Limb (tissue), 2 donors: ENCODE measurements at regions not wholly inside any gene's neighbourhood (a gene's known extent, or its start where the extent isn't known, plus 50 kb on each side); places are given as distances from the start of the nearest gene placed in this dataset.
"Not testable (repeated sequence)": the region's sequence is repeated elsewhere in the genome, so short reads cannot be mapped to it uniquely, and the experiment has no call there.

Experiments used
- DNase-seq, 2 donors: peaks; one replicate each; pipeline ENCODE4 v3.0.0-alpha.2; 2016; ENCODE audit errors: extremely low spot score in 2 of 2

DNA sequence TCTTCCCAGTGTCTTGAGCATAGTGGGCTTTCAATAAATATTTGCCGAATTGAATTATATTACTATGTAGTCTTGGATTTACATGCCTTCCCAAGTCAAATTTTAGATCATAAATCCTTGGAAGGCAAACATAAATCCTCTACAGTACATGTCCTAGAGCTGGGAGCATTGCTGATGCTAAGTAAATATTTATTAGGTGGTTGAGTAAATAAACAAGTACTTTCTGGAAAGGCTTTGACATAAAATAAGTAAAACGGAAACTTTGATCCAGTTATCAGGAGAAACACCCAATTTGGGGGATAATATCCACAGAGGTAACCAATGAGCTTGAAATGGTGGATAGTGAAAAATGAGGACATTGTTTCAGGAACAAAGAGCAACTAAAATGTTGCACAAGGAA, 162.8 kb upstream of the SVIL start:
- no peak for DNase-seq

- no peak for DNase-seq
These were observed 161.1 kb upstream of the SVIL start for GRCh38 chr10:29795850-29796249.

DNA sequence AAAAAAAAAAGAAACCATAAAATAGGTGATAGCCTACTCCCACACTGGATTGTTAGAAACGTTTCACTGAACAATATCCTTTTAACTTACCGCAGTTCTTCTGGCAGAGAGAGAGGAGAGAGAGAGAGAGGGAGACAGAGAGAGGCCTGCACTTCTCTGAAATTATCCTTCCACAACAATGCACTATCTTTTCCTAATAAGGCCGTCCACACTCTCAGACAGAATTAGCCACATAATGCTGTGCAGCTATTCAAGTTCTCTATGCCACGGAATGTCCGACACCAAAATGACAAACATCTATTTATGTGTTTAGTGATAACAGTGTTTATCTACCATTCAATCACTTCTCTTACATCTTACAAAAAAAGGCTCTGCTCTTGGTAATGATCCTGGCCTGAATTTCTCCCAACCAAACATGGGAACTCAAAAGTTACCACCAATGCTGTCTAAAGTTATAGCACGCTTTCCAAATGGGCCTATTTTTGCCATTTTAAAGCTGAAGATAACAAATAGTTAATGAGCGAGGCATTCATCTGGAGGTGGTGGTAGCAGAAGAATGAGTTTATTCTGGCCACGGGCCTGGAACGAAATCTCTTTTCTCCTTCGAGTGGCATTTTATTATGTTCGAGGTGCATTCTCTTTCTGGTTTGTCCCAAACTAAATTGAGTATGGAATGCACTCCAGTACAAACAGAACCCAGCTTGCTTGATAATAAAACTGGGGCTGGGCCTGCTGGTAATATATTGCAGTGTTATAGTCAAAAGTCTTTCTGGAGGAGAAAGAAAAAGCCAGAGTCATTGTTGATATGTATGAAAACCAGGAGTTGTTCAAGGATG, 160.2 kb upstream of the SVIL start:
- DNase-seq: no peak

GRCh38 chr10:29791773-29792172, 157.0 kb upstream of the SVIL start:
- no peak for DNase-seq

- no peak for DNase-seq
These were observed 155.4 kb upstream of the SVIL start for GRCh38 chr10:29790207-29790606.

DNA sequence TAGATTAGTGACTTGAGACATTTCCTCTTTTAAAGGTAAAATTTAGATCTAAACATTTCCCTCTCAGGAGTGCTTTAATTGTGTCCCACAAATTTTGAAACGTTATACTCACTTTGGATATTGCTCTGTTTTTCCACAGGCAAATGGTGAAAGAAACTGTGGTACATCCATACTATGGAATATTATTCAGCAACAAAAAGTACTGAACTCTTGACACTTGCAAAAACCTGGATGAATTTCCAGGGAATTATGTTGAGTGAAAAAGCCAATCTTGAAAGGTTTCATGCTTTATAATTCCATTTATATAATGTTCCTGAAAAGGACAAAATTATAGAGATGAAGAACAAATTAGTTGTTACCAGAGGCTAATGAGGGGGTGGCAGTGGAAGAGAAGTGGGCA, 153.3 kb upstream of the SVIL start:
- DNase-seq: no peak

GRCh38 chr10:29785701-29786100, 150.9 kb upstream of the SVIL start:
- DNase-seq: no peak

DNA sequence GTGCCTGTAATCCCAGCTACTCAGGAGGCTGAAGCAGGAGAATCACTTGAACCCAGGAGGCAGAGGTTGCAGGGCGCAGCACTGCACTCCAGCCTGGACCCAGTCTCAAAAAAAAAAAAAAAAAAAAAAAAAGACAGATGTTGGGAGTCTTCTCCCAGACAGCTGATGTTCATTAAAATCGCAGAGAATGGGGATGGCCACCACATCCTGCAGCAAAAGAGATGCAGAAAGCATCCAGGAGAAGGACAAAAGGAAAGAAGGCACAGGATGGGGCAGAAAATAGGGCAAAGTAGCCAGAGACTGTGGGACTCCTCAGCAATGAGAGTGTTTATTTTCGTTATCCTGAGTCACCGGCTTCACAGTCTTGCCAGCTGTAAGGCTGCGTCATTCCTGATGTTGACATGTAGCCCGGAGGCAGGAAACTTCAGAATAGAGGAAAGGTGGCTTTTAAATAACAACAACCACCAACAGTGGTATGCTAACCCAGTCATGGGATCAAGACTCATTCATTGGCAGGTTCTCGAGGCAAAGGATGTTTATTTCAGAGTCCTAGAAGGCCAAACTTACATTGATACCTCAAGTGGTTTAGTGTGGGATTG, 149.5 kb upstream of the SVIL start:
- DNase-seq: peak in 1 of 2 donors; percentile 35

DNA sequence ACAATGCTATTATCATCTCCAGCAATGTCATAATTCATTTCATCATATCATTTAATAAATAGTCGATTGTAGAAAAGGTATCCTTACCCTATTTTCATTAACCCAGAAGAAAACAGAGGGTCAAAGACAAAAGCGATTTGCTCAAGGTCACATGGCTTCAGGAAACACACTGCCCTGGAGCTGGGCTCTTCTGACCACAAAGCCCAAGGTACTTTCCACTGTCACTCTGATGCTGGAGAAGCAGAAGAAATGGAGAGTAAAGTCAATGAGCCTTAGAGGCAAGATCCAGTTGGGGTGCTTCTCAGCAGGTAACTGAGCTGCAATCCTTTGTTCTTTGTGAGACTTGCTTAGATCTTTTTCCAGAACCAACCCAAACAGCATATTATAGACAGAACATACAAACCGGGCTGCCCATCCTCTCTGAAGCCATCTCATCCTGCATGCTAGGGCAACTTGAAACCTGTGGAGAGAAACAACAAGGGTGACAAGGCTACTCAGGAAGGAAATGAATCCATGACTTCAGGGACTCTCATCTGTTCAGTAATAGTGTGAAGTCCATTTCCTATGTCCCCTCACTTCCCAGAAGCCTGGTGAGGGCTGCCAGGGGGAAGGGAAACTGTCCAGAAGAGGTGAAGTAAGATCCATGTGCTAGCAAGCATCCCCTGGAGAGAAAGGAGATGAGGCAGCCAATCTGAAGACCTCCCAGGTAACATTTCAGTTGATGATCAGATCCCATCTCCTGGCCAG, 148.6 kb upstream of the SVIL start:
- no peak for DNase-seq

- DNase-seq: no peak
These were observed 145.9 kb upstream of the SVIL start for GRCh38 chr10:29780639-29781038.

DNA sequence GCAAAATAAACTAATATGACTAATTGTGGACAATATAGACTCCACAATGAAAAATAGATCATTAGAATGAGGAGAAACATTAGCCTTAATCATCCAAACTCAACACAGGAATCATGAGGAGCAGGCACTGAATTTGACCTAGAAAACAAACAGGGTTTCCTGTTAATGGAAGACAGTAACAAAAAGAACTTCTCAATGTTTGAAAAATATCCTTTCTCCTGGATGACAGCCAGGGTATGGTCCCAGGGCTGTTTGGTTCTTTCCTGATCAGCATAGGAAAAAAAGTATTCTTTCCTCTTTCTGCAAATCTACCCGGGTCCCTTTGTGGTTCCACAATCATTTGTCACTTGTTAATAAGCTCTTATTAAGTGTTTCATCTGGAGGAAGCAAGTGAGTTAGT, 145.3 kb upstream of the SVIL start:
- no peak for DNase-seq

- DNase-seq: no peak
These were observed 141.5 kb upstream of the SVIL start for GRCh38 chr10:29776246-29776645.

DNA sequence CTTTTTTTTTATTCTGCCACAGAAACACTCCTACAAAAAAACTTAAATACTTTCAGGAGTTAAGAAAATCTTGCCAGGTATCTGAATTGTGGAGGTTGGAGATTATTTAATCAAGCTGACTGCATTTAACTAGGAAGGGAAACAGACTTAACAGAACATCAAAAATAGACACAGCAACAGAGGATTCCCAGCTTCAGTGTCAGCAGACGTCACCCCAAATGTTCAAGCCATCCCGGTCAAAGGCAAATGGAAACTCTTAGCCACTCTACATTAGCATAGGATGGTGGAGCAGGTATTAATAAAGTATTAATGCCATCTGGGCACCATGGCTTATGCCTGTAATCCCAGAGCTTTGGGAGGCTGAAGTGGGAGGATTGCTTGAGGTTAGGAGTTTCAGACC, 139.7 kb upstream of the SVIL start:
- no peak for DNase-seq

DNA sequence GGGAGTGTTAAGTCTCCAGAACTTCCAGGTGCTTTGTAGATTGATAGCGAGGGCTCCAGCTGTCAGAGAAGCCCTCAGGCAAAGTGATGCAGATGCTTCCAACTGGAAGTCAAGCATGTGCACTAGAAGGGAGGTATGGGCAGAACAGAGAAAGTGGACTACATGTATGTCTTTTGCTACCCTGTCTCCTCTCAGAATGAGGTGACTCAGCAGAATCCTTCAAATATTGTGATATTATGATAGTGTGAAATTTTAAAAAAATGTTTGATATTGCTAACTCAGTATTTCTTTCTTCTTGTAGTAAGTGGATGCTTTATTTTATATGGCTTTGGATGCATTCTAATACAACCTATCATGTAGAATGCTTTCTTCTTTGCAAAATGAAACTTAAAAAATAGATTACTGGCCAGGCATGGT, 138.9 kb upstream of the SVIL start:
- no peak for DNase-seq

DNA sequence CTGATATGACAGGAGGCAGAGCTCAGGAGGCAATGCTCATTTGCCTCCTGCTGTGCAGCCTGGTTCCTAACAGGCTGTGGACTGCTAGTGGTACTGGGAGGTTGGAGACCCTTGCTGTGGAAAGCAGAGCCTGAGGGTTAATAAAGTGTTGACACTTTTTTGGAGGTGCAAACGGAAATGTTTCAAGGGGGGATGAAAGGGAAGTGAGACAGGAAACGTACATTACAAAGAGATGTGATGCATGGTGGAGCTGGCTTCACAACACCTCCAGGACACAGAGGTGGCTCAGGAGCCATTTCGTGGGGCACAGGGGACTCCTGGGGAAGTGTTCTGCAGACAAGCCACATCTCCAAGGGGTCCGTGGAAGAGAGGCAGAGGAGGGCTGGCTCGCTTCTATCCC, 137.6 kb upstream of the SVIL start:
- DNase-seq: no peak

GRCh38 chr10:29771376-29771775, 136.6 kb upstream of the SVIL start:
- no peak for DNase-seq

DNA sequence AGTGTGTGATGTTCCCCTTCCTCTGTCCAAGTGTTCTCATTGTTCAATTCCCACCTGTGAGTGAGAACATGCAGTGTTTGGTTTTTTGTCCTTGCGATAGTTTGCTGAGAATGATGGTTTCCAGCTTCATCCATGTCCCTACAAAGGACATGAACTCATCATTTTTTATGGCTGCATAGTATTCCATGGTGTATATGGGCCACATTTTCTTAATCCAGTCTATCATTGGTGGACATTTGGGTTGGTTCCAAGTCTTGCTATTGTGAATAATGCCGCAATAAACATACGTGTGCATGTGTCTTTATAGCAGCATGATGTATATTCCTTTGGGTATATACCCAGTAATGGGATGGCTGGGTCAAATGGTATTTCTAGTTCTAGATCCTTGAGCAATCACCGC, 134.5 kb upstream of the SVIL start:
- DNase-seq: not testable (repeated sequence)

DNA sequence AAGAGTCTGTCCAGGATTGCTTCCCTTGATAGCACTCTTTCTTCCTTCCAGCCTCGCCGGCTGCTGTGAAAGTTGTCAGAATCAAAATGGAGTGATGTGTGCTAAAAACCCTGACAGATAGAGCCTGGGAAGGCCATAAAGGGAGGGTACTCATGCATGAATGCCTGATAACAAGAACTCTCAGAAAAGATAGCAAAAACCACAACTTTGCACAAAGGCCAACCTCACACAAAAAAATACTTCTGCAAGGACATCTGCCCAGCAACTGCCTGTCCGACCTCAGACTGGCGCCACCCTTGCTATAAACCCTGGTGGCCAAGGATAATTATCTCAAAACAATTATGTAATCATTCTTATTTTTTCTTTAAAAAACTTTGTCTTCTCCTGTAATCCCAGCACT, 133.2 kb upstream of the SVIL start:
- DNase-seq: no peak

DNA sequence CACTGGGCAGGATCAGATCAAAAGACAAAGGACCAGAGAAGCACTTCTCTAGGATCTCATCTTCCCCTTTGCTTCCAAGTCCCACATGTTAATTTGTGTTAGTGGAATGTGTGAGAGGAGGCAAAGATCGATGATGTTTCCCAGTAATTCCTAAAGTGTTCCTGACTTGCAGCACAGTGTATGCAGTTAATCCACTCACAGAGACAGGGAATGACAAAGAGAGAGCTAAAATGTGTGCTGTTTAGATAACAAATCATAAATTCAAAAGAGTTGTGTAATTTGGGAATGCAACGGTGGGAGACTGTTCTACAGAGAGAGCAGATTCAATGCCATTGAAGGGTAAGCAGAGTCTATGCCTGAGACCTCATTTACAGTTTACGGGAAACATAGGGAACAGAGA, 132.0 kb upstream of the SVIL start:
- DNase-seq: no peak

DNA sequence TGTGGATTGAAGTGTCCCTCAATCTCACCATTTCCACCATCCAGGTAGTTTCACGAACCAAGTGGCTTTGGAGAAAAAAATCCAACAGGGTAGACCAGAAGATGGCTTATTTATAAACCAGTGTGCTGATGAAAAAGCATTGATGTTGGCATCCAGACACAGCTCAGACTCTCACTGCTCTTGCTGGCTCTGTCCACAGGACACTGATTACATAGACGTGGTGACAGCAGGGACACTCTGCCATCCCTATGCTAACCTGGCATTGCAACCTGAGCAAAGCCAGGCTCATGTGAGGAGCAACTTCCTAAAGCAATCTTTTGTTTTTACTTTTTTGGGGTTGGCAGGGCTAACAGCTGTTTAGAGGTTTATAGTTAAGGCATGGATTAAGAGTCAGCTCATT, 130.6 kb upstream of the SVIL start:
- no peak for DNase-seq

- no peak for DNase-seq
These were observed 128.6 kb upstream of the SVIL start for GRCh38 chr10:29763396-29763795.

DNA sequence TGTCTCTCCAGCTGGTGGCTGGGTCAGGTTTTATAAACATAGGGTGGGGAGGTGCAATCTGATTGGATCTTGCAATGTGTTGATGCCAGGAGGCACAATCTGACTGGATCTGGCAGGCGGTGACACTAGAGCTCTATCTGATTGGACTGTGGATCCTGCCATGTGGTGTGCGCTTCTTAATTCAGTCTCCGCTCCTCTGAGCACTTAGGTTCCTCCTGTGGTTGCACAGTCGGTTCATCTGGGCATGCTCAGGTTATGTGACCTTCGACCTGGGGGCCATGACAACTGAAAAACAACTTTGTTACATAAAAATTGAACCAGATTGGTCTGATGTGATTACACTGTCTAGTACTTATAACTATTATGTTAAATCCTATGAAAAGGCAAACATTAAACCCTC, 127.1 kb upstream of the SVIL start:
- DNase-seq: no peak
